Fibroblast of the conjunctiva (primary cell): ENCODE measurements at regions not wholly inside any gene's neighbourhood (a gene's known extent, or its start where the extent isn't known, plus 50 kb on each side); places are given as distances from the start of the nearest gene placed in this dataset.
"Not testable (repeated sequence)": the region's sequence is repeated elsewhere in the genome, so short reads cannot be mapped to it uniquely, and the experiment has no call there.

Experiments
- DNase-seq: peaks from one replicate; pipeline ENCODE4 v3.0.0-alpha.2; 2010; ENCODE audit warnings: low read depth

- no peak for DNase-seq
Measured at GRCh38 chr14:58887931-58888330, 250.2 kb downstream of the DACT1 start.

DNA sequence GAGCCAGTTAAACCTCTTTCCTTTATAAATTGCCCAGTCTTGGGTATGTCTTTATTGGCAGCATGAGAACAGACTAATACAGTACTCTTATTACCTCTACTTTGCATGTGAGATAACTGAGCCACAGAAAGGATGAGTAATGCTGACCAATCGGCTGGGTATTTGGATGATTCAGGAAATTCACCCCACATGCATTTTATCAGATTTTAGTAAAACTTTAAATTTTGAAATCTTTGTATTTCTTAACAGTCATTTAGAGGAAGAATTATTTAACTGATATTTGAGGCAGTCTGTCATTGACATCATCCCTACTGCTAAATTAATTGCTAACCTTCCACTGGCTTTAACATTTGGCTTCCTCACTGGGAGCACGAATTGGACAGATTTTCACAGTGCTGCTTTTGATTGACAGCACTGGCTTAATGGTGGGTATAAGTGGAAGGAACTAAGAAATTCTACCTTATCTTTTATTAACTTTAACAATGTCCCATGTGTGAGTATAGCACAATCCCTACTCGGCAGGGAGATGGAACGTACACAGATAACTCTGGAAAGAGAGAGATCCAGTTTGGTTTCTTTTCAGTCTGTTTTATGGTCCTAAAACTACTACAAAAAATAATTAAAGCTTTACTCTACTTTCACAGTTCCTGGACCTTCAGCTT, 261.0 kb downstream of the DACT1 start:
- DNase-seq = peak; percentile 48

GRCh38 chr14:58899317-58899713, 261.6 kb downstream of the DACT1 start:
- no peak for DNase-seq

GRCh38 chr14:58901826-58902225, 264.1 kb downstream of the DACT1 start:
- DNase-seq = no peak

GRCh38 chr14:58904776-58905175, 267.0 kb downstream of the DACT1 start:
- DNase-seq = no peak

DNA sequence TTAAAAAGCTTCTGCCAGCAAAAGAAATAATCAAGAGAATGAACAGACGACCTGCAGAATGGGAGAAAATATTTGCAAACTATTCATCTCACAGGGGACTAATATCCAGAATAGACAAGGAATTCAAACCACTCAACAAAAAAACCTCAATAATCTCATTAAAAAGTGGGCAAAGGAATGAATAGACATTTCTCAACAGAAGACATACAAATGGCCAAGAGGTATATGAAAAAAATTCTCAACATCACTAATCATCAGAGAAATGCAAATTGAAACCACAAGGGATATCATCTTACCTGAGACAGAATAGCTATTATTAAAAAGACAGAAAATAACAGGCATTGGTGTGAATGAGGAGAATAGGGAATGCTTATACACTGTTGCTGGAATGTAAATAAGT, 270.0 kb downstream of the DACT1 start:
- no peak for DNase-seq

- no peak for DNase-seq
Measured at GRCh38 chr14:58912287-58912686, 274.5 kb downstream of the DACT1 start.

GRCh38 chr14:58912799-58913432, 275.2 kb downstream of the DACT1 start:
- no peak for DNase-seq

DNA sequence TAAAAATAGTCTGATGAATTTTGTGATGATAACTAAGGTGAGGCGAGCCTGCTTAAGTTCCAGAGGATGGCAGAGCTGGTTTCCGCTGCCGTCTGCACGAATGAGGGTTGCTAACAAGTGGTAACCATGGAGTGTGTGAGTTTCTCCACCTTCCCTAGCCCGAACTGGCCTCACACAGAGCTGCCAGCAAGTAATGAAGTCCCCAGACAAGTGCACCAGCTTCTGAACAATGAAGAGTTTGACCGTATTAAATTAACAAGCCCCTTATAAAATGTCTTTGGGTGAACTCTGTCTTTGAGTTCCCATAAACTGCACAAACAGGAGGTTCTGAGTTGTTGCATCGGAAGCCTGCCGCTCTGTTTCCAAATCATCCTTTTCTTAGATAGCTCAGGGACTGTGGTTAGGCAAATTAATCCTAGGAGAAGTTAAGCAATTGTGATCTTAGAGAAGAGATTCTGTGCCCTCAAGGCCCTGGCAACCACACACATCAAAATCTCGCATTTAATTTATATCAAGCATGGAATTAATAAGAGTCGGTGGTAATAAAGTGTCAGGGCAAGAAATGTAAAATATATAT, 274.1 kb upstream of the DAAM1 start:
- DNase-seq = no peak

DNA sequence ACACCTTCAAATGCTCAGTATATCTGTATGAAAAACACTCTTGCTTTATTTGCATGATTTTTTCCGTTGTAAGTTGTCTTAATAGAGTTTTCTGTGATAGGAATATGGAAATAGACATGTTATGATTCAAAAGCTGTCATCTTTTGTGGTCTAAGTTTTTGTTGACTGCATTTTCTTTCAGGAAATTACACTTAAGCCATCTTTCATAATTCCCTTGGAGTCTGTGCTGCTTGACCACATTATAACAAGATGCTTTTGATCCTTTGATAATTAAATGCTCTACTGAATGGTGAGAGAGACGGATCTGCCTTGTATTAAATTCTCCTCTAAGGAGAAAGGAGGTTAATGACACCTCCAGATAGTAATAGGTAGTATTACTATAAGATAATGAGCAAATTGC, 272.8 kb upstream of the DAAM1 start:
- no peak for DNase-seq

- DNase-seq = no peak
Measured at GRCh38 chr14:58918066-58918738, 270.3 kb upstream of the DAAM1 start.

- no peak for DNase-seq
Measured at GRCh38 chr14:58919217-58919616, 269.2 kb upstream of the DAAM1 start.

DNA sequence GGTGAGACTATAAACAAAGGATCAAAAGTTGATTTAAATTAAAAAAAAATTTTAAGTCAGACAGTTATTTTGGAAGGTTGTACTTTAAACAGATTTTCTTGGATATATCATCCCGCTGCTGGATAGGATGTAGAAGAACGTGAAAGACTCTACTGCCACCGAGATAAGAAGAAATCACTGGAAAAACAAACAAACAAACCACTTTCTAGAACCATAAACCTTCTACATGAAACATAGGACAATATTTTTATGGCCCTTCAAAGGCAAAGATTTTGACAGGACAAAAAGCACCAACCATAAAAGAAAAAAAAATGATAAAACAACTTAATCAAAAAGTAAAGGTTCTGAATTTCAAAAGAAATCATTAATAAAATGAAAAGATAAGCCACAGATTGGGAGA, 268.2 kb upstream of the DAAM1 start:
- DNase-seq = no peak

DNA sequence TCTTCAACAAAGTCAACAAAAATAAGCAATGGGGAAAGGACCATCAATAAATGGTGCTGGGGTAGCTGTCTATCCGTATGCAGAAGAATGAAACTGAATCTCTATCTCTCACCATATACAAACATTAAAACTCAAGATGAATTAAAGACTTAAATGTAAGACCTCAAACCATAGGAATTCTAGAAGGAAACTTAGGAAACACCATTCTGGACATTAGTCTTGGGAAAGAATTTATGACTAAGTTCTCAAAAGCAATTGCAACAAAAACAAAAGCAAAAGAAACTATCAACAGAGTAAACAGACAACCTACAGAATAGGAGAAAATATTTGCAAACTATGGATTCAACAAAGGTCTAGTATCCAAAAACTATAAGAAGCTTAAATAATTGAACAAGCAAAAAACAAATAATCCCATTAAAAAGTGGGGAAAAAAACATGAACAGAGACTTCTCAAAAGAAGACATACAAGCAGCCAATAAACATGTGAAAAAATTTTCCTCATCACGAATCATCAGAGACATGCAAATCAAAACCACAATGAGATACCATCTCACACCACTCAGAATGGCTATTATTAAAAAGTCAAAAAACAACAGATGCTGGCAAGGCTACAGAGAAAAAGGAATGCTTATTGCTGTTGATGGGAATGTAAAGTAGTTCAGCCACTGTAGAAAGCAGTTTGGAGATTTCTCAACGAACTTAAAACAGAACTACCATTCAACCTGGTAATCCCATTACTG, 266.1 kb upstream of the DAAM1 start:
- DNase-seq = not testable (repeated sequence)

DNA sequence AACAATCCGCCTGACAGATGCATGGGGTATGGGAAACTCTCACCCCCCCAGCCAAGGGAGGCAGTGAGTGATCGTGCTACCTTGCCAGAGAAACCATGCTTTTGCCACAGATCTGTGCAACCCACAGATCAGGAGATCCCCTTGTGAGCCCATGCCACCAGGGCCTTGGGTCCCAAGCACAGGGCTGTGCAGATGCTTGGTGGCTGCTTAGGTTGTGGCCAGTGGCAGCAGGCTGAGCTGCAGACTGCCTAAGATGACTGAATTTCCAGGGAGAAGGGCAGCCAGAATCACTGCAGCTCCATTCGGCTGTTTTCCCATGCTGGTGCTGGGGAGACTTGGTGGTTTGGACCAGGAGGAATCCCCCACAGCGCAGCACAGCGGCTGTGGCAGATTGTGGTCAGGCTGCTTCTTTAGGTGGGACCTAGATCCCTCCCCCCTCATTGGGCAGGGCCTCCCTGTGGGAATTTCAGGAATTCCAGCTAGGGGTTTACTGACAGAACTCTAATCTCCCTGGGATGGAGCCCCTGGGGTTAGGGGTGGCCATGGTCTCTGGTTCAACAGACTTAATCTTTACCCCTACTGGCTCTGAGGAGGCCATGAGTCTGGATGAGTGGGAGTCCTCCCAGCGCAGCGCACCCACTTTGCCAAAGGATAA, 264.6 kb upstream of the DAAM1 start:
- no peak for DNase-seq

GRCh38 chr14:58941629-58942028, 246.8 kb upstream of the DAAM1 start:
- DNase-seq = no peak

DNA sequence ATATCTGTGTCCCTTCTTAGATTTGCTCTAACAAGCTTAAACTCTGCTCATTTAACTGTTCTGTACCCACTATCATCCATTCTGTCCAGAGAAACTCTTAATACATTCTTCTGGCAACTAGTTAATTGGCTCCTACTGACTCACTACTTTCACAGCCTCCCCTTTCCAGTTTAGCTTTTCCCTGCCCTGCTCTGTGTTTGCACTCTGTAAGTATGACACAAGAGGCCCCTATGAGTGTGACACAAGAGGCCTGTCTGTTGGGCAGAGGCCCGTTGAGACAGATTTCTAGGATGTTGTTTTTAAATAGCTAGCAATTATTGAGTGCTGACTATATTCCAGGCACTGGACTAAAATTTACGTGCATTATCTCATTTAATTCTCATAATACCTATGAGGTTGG, 246.0 kb upstream of the DAAM1 start:
- DNase-seq = no peak

- DNase-seq = no peak
Measured at GRCh38 chr14:58944343-58944967, 244.0 kb upstream of the DAAM1 start.

- no peak for DNase-seq
Measured at GRCh38 chr14:58944968-58945356, 243.5 kb upstream of the DAAM1 start.

DNA sequence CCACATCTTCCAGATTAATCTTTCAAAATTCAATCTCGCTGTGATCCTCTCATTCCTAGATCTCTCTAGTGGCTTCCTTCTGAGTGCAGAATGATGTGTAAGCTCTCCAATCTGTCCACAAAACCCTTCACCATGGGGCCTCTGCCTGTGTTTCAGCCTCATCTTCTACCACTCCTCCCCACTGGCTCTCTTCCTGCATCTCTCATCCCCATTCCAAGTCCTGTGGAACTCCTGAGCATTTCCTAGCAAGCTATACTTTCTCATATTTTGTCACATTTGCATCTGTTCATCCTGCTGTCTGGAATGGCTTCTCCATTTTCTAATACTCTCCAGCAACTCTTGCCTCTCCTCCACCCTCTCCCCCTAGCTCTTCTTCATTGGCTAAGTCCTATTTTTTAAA, 242.0 kb upstream of the DAAM1 start:
- no peak for DNase-seq

GRCh38 chr14:58947156-58947555, 241.3 kb upstream of the DAAM1 start:
- no peak for DNase-seq
